ENCODE measurements at regions not wholly inside any gene's neighbourhood (a gene's known extent, or its start where the extent isn't known, plus 50 kb on each side); places are given as distances from the start of the nearest gene placed in this dataset.

DNA sequence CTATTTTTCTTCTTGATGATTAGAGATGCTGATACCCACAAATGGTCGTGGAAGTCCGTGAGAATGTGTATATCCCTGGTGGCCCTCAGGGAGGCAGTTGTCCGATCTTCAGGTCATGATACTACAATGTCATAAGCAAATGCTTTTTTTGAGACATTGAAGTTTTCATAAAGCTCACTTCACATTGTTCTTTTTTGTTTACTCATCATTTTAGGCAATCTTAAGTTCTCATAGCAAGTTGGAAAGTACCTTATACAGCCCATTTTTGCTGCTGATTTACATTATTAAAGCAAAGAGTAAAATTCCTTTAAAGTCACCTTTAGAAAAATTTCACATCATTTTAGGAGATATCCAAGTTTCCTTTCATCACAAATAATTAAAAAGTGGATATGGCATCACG lies 90.0 kb upstream of the CCDC196 start:
- no peak for DNase-seq (ENCODE audit: low spot score)
- H3K36me3 Mint-ChIP-seq (ENCODE audit: low read depth, unreplicated experiment), result no peaks in the 10 kb centered on the region

DNA sequence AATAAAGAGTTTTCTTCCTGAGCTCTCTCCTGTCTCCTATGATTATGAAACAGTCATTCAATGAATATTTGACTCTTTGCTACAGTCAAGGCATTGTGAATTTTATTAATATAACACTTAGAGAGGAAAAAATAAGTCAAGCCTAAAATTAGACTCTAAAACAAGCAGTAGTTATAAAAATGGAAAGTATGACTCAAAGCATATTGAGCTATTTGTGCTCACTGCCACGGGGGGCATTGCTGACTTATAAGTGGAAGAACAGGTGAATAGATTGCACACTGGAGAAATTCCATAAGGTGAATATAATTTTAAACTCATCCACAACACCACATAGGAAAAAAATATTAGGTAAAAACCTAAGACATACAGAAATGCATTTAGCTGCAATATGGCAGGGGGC lies 87.7 kb upstream of the CCDC196 start:
- no peaks in the 10 kb centered on the region for H3K36me3 Mint-ChIP-seq (ENCODE audit: low read depth, unreplicated experiment)
- no peak overlapping the region for H3K4me3 Mint-ChIP-seq (ENCODE audit: unreplicated experiment)
- H3K9me3 Mint-ChIP-seq (ENCODE audit: unreplicated experiment), result no peaks in the 10 kb centered on the region
- H3K27me3 Mint-ChIP-seq (ENCODE audit: unreplicated experiment), result no peaks in the 10 kb centered on the region
- TF ChIP-seq, protein P1, sequence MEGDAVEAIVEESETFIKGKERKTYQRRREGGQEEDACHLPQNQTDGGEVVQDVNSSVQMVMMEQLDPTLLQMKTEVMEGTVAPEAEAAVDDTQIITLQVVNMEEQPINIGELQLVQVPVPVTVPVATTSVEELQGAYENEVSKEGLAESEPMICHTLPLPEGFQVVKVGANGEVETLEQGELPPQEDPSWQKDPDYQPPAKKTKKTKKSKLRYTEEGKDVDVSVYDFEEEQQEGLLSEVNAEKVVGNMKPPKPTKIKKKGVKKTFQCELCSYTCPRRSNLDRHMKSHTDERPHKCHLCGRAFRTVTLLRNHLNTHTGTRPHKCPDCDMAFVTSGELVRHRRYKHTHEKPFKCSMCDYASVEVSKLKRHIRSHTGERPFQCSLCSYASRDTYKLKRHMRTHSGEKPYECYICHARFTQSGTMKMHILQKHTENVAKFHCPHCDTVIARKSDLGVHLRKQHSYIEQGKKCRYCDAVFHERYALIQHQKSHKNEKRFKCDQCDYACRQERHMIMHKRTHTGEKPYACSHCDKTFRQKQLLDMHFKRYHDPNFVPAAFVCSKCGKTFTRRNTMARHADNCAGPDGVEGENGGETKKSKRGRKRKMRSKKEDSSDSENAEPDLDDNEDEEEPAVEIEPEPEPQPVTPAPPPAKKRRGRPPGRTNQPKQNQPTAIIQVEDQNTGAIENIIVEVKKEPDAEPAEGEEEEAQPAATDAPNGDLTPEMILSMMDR (IDR thresholded peaks at IDR 0.05; ENCODE audit: unreplicated experiment), result no peak
- no peak overlapping the region for H3K27ac Mint-ChIP-seq (ENCODE audit: unreplicated experiment)
- no peaks in the 10 kb centered on the region for H3K4me1 Mint-ChIP-seq (ENCODE audit: unreplicated experiment)
- DNase-seq (ENCODE audit: low spot score), result no peak

More for the DNA sequence above, 90.0 kb upstream of the CCDC196 start:
- no peaks in the 10 kb centered on the region for H3K9me3 Mint-ChIP-seq (ENCODE audit: unreplicated experiment)
- TF ChIP-seq, protein P1 (IDR thresholded peaks at IDR 0.05; ENCODE audit: unreplicated experiment), result no peak
- H3K27me3 Mint-ChIP-seq (ENCODE audit: unreplicated experiment), result no peaks in the 10 kb centered on the region
- no peak overlapping the region for H3K4me3 Mint-ChIP-seq (ENCODE audit: unreplicated experiment)
- no peak overlapping the region for H3K27ac Mint-ChIP-seq (ENCODE audit: unreplicated experiment)
- H3K4me1 Mint-ChIP-seq (ENCODE audit: unreplicated experiment), result no peaks in the 10 kb centered on the region

DNA sequence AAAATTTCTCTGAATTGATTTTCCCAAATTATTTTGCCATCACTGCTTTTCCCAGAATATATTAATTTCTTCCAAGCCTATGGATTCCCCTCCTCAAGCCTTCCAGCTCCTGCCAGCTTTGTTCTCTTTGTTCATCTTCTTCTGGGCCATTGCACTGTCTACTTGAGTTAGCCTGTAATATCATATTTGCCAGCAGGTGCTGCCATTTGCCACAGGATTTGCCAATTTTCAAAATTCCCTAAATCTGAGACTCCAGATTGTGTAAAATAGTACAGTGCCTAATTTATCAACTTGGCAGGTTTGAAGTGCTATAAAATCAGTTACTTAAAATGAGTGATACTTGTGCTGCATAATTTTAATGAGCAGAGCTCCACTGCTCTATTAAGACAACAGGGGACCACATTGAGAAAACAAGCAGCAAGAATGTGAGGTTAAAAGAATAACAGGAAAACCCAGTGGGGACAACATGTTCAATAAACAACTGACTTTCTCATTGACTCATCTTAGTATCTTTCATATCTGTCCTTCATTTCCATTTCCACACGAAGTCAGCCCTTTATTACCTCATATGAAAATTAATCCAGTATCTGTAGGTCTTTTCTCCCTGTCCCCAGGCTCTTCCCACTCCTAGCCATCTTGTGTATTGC lies 84.6 kb upstream of the CCDC196 start:
- Mint-ChIP-seq H3K36me3 (ENCODE audit: low read depth, unreplicated experiment) (no peaks in the 10 kb centered on the region), H3K9me3 (ENCODE audit: unreplicated experiment) (no peaks in the 10 kb centered on the region), H3K27ac (ENCODE audit: unreplicated experiment) (no peak overlapping the region), H3K4me3 (ENCODE audit: unreplicated experiment) (no peak overlapping the region), H3K4me1 (ENCODE audit: unreplicated experiment) (peaks cover 7% of the 10 kb centered on the region), H3K27me3 (ENCODE audit: unreplicated experiment) (no peaks in the 10 kb centered on the region)
- TF ChIP-seq, protein P1 (IDR thresholded peaks at IDR 0.05; ENCODE audit: unreplicated experiment), result peak; percentile 58
- no peak for DNase-seq (ENCODE audit: low spot score)

DNA sequence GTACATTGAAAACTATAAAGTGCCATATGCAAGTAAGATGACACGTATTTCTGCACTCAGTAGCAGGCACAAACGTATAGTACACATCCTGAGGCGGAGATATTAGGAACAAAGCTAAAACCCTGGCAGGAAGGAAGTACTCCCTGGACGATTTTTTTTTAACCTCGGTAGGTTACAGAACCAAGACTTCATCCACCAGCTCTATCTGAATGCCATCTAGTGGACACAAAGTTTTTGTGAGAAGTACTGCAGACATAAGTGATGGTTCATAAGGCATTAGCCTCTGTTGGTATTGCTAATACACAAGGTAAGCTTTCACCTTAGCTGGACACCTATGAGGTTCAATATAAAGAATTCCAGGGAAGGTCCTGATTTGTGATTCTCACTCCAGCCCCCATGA lies 83.0 kb upstream of the CCDC196 start:
- Mint-ChIP-seq H3K4me1 (ENCODE audit: unreplicated experiment) (peaks cover 11% of the 10 kb centered on the region), H3K9me3 (ENCODE audit: unreplicated experiment) (no peaks in the 10 kb centered on the region), H3K27ac (ENCODE audit: unreplicated experiment) (no peak overlapping the region), H3K27me3 (ENCODE audit: unreplicated experiment) (no peaks in the 10 kb centered on the region), H3K36me3 (ENCODE audit: low read depth, unreplicated experiment) (no peaks in the 10 kb centered on the region), H3K4me3 (ENCODE audit: unreplicated experiment) (no peak overlapping the region)
- TF ChIP-seq, protein P1 (IDR thresholded peaks at IDR 0.05; ENCODE audit: unreplicated experiment), result no peak
- DNase-seq (ENCODE audit: low spot score), result no peak

DNA sequence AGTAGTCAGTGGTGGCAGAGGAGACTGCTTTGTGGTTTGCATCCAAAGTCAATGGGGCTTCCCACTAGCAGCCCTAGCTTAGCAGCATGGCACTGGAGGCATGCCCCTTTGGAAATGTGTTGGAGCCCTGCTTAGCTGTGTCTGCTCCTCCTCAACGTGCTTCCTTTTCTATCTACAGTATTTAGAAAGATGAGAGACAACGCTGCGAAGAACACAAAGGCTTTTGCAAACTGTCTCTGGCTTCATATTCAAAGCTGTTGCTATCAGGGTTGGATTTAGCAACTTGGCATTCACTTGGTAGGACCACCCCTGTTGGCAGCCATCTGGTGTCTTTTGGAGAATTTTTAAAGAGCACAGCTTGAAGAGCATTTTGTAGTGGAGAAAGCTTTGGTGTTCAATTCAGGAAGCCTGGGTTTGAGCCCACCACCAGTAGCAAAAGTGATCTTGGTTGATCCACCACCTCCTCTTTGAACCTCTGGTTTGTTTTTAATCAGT lies 82.1 kb upstream of the CCDC196 start:
- Mint-ChIP-seq H3K36me3 (ENCODE audit: low read depth, unreplicated experiment) (no peaks in the 10 kb centered on the region), H3K27me3 (ENCODE audit: unreplicated experiment) (no peaks in the 10 kb centered on the region)

More for the DNA sequence above, 82.1 kb upstream of the CCDC196 start:
- peaks cover 11% of the 10 kb centered on the region for H3K4me1 Mint-ChIP-seq (ENCODE audit: unreplicated experiment)
- TF ChIP-seq, protein P1 (IDR thresholded peaks at IDR 0.05; ENCODE audit: unreplicated experiment), result no peak
- H3K27ac Mint-ChIP-seq (ENCODE audit: unreplicated experiment), result no peak overlapping the region
- H3K9me3 Mint-ChIP-seq (ENCODE audit: unreplicated experiment), result no peaks in the 10 kb centered on the region
- no peak overlapping the region for H3K4me3 Mint-ChIP-seq (ENCODE audit: unreplicated experiment)
- no peak for DNase-seq (ENCODE audit: low spot score)
